Osteoblast (primary cell): ENCODE measurements at regions not wholly inside any gene's neighbourhood (a gene's known extent, or its start where the extent isn't known, plus 50 kb on each side); places are given as distances from the start of the nearest gene placed in this dataset.

Source experiments
- DNase-seq: peaks from one replicate; pipeline ENCODE4 v3.0.0; 2011; ENCODE audit warnings: low spot score, mixed read lengths; ENCODE audit not compliant: insufficient read length; ENCODE audit errors: missing footprints
- H2AFZ ChIP-seq: 2 replicates; pipeline ENCODE4 v1.6.0; 2011; ENCODE audit warnings: mild to moderate bottlenecking, low read length
- H3K27ac ChIP-seq: 2 replicates; pipeline ENCODE4 v1.5.1; 2011; ENCODE audit warnings: mild to moderate bottlenecking, low read depth, low read length, moderate library complexity
- H3K27me3 ChIP-seq: 2 replicates; pipeline ENCODE4 v1.6.0; 2012; ENCODE audit warnings: mild to moderate bottlenecking, control low read depth, inconsistent platforms, low read length, moderate library complexity; ENCODE audit not compliant: insufficient read depth
- H3K36me3 ChIP-seq: 2 replicates; pipeline ENCODE4 v1.5.1; 2011; ENCODE audit warnings: mild to moderate bottlenecking, low read length, control low read depth, moderate library complexity; ENCODE audit not compliant: insufficient read depth
- H3K4me1 ChIP-seq: 2 replicates; pipeline ENCODE4 v1.5.1; 2011; ENCODE audit warnings: mild to moderate bottlenecking, low read length, control low read depth, moderate library complexity; ENCODE audit not compliant: insufficient read depth
- H3K4me2 ChIP-seq: 2 replicates; pipeline ENCODE4 v1.6.0; 2011; ENCODE audit warnings: mild to moderate bottlenecking, low read length; ENCODE audit not compliant: insufficient read depth
- H3K4me3 ChIP-seq: fragments of 200-600 bp; sonication (generic); 3 replicates; pipeline ENCODE4 v1.5.1; 2012; ENCODE audit warnings: mild to moderate bottlenecking, low read length, inconsistent platforms; ENCODE audit not compliant: insufficient read depth
- H3K79me2 ChIP-seq: 2 replicates; pipeline ENCODE4 v1.6.0; 2012; ENCODE audit warnings: mild to moderate bottlenecking, low read length, control low read depth, inconsistent platforms; ENCODE audit not compliant: insufficient read depth
- H3K9me3 ChIP-seq: 2 replicates; pipeline ENCODE4 v1.5.1; 2011; ENCODE audit warnings: low read depth, low read length, control low read depth
- H4K20me1 ChIP-seq: 2 replicates; pipeline ENCODE4 v1.6.0; 2012; ENCODE audit warnings: mild to moderate bottlenecking, low read length, control low read depth; ENCODE audit not compliant: insufficient read depth
- CTCF ChIP-seq: IDR thresholded peaks from 2 replicates; pipeline ENCODE4 v1.5.1; 2011; ENCODE audit warnings: mild to moderate bottlenecking, low read depth, low read length, moderate library complexity; ENCODE audit errors: extremely low read depth

GRCh38 chr7:138342990-138343389 is 117.1 kb upstream of the TRIM24 start:
- Histone ChIP-seq H3K9me3 (no peaks in the 10 kb centered on the region), H3K4me3 (no peak overlapping the region), H2AFZ (no peak overlapping the region), H3K4me1 (no peaks in the 10 kb centered on the region), H3K79me2 (no peaks in the 10 kb centered on the region), H3K36me3 (no peaks in the 10 kb centered on the region), H3K4me2 (no peak overlapping the region), H3K27ac (no peak overlapping the region), H3K27me3 (no peaks in the 10 kb centered on the region), H4K20me1 (no peaks in the 10 kb centered on the region)
- no peak for TF ChIP-seq CTCF
- no peak for DNase-seq

DNA sequence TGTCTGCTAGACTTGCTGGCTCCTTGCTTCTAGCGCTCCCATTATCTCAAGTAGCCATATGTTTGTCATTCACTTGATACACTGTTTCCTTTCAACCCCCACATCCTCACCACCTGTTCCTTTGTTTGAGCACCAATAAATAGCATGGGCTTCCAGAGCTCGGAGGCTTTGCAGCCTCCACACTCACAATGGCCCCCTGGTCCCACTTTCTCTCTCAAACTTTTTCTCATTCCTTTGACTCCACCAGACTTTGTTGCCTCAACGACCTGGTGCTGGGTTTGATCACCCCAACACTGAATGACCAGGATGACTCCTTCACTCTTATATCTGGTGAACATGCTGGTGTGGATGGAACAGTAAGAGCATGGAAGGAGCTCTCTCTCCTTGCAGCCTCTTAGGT is 114.5 kb upstream of the TRIM24 start:
- Histone ChIP-seq H4K20me1 (no peaks in the 10 kb centered on the region), H3K4me3 (no peak overlapping the region), H3K4me1 (no peaks in the 10 kb centered on the region), H3K27ac (no peak overlapping the region), H3K4me2 (no peak overlapping the region), H3K79me2 (no peaks in the 10 kb centered on the region), H3K36me3 (no peaks in the 10 kb centered on the region), H3K27me3 (no peaks in the 10 kb centered on the region), H2AFZ (no peak overlapping the region), H3K9me3 (no peaks in the 10 kb centered on the region)
- no peak for DNase-seq
- TF ChIP-seq CTCF = no peak

GRCh38 chr7:138346975-138347374 is 113.1 kb upstream of the TRIM24 start:
- no peaks in the 10 kb centered on the region for H3K79me2 ChIP-seq
- TF ChIP-seq CTCF = no peak
- no peak overlapping the region for H3K4me2 ChIP-seq

DNA sequence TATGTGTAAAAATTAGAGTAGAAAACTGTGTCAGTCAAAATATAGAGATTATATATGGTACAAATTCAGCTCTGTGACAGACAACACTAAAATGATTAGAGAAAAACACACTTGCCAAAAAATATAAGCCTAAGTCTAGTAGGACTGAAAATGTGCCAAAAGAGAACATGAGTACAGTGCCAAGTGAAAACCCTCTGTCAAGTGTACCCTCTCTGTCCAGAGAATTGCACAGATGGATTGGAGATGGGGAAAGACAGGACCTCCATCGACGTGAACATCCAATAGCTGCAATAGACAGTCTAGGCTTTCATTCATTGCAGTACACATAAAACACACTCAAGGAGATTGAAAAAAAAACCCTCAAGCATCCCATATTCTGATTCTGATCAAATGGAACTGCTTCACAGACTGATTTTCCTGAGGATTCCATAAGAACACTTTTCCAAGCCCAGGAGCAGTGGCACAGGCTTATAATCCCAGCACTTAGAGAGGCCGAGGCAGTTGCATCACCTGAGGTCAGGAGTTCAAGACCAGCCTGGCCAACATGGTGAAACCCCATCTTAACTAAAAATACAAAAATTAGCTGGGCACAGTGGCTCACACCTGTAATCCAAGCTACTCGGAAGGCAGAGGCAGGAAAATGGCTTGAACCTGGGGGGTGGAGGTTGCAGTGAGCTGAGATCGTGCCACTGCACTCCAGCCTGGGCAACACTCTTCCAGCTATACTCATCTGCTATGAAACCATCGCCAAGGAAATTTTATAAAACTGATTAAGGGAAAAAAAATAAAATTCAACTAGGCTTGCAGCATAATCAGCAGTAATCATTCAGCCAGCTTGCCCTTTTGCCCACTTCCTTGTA is 110.0 kb upstream of the TRIM24 start:
- no peak overlapping the region for H2AFZ ChIP-seq
- no peaks in the 10 kb centered on the region for H3K4me1 ChIP-seq
- H3K9me3 ChIP-seq = no peaks in the 10 kb centered on the region
- H3K4me3 ChIP-seq = no peak overlapping the region
- H3K27ac ChIP-seq = no peak overlapping the region
- peak; percentile 18 for DNase-seq
- H3K4me2 ChIP-seq = no peak overlapping the region
- H4K20me1 ChIP-seq = no peaks in the 10 kb centered on the region
- no peak for TF ChIP-seq CTCF
- H3K27me3 ChIP-seq = no peaks in the 10 kb centered on the region
- no peaks in the 10 kb centered on the region for H3K79me2 ChIP-seq
- no peaks in the 10 kb centered on the region for H3K36me3 ChIP-seq

More at GRCh38 chr7:138346975-138347374, 113.1 kb upstream of the TRIM24 start:
- Histone ChIP-seq H3K4me1 (no peaks in the 10 kb centered on the region), H3K4me3 (no peak overlapping the region), H3K36me3 (no peaks in the 10 kb centered on the region), H3K27ac (no peak overlapping the region), H3K27me3 (no peaks in the 10 kb centered on the region), H2AFZ (no peak overlapping the region), H3K9me3 (no peaks in the 10 kb centered on the region), H4K20me1 (no peaks in the 10 kb centered on the region)
- no peak for DNase-seq
